Neutrophil (primary cell): ENCODE measurements at regions not wholly inside any gene's neighbourhood (a gene's known extent, or its start where the extent isn't known, plus 50 kb on each side); places are given as distances from the start of the nearest gene placed in this dataset.

Experiments used
- H3K27ac ChIP-seq: fragments of 200-600 bp; sonication (generic); 2 replicates; pipeline ENCODE4 v1.5.1; 2016; ENCODE audit warnings: mild to moderate bottlenecking, moderate library complexity
- H3K27me3 ChIP-seq: fragments of 200-600 bp; sonication (generic); 2 replicates; pipeline ENCODE4 v1.6.0; 2016; ENCODE audit warnings: mild to moderate bottlenecking
- H3K36me3 ChIP-seq: fragments of 200-600 bp; sonication (generic); 2 replicates; pipeline ENCODE4 v1.5.1; 2017
- H3K4me1 ChIP-seq, 2 experiments: fragments of 200-600 bp in 1 of 2; sonication (generic) in 1 of 2; 1 replicate in 1 of 2; 2 replicates in 1 of 2; pipeline versions ENCODE4 v1.5.1 to v1.6.1; 2013 to 2016; ENCODE audit warnings: low read depth in 1 of 2, low read length in 1 of 2, mild to moderate bottlenecking in 1 of 2, moderate library complexity in 1 of 2; ENCODE audit not compliant: control insufficient read depth in 1 of 2, insufficient read depth in 1 of 2
- H3K4me3 ChIP-seq, 2 experiments: fragments of 200-600 bp in 1 of 2; sonication (generic) in 1 of 2; 1 replicate in 1 of 2; 2 replicates in 1 of 2; pipeline ENCODE4 v1.5.1; 2013 to 2016; ENCODE audit warnings: low read depth in 1 of 2, low read length in 1 of 2, mild to moderate bottlenecking in 1 of 2, moderate library complexity in 1 of 2
- H3K9me3 ChIP-seq: fragments of 200-600 bp; sonication (generic); 2 replicates; pipeline ENCODE4 v1.5.1; 2016
- CTCF ChIP-seq: fragments of 200-600 bp; sonication (generic); IDR thresholded peaks from 2 replicates; pipeline ENCODE4 v1.5.1; 2016; ENCODE audit warnings: antibody characterized with exemption

DNA sequence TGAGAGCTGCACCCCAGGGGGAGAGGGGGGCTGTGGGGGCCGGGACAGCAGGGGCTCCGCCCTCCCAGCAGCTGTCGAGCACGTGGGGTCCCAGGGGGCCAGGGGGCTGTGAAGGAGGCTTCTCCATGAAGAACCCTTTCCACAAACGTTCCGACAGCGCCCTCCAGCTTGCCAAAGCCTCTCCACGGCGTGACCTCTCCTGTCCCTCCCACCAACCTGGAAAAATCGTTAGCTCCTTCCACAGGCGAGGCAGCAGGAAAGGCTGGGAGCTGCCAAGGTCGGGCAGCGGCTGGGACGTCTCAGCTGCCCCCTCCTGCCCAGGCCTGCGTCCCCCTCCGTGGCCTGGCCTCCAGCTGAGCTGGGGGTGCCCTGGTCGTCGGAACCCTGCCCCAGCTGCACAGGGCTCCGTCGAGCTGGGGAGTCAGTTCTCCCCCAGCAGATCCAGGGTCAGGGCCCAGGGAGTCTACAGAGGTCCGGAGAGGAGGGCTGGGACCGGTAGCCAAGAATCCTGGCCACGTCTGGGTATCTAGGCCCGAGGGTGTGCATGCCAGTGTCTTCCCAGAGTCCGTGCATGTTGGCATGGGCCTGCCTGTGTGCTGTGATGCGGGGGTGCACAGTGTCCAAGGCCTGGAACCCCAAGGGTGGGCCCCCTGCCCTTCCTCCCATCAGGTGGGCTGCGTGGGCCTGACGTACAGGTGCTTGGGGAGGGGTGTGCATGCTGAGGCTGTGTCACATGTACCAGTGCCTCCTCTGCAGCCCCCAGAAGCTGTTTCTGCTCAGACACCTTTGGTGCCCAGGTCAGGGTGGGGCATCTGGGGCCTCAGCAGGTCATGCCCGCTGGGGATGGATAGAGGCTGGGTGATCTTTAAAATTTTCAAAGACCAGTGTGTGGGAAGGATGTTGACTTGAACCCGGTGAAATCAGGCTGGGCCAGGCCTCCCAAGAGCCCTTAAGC lies 66.5 kb downstream of the UNCX start:
- no peaks in the 10 kb centered on the region for H3K36me3 ChIP-seq
- H3K9me3 ChIP-seq: no peaks in the 10 kb centered on the region
- H3K27ac ChIP-seq: no peak overlapping the region
- H3K4me1 ChIP-seq: no peaks in the 10 kb centered on the region
- H3K27me3 ChIP-seq: peaks cover 56% of the 10 kb centered on the region
- TF ChIP-seq CTCF: no peak
- H3K4me3 ChIP-seq: no peak overlapping the region

DNA sequence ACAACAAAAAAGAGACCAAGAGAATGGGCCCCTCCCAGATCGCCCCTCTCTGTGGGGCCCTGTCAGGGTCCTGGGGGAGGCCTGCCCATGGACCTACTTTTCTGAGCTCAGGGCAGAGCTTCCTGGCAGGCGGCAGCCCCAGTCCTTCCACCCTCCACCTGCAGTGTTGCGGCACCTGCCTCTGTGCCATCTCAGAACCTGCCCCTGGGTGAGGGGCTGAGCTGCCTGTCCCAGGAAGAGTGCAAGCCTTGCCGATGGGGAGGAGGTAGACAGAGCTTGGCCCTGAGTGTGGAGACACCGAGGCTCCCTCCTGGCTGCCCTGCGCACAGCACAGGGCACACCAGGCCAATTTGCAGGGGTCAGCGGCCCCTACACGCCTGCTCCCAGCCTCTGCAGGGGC lies 67.5 kb downstream of the UNCX start:
- no peaks in the 10 kb centered on the region for H3K4me1 ChIP-seq
- no peak overlapping the region for H3K27ac ChIP-seq
- no peaks in the 10 kb centered on the region for H3K9me3 ChIP-seq
- no peaks in the 10 kb centered on the region for H3K36me3 ChIP-seq
- no peak overlapping the region for H3K4me3 ChIP-seq
- peaks cover 56% of the 10 kb centered on the region for H3K27me3 ChIP-seq
- no peak for TF ChIP-seq CTCF

- no peak for TF ChIP-seq CTCF
- Histone ChIP-seq H3K27ac (no peak overlapping the region), H3K36me3 (no peaks in the 10 kb centered on the region), H3K9me3 (no peaks in the 10 kb centered on the region), H3K27me3 (peaks cover 54% of the 10 kb centered on the region), H3K4me3 (no peak overlapping the region), H3K4me1 (no peaks in the 10 kb centered on the region)
These were observed 68.0 kb downstream of the UNCX start for GRCh38 chr7:1300636-1301035.

- Histone ChIP-seq H3K27ac (no peak overlapping the region), H3K36me3 (no peaks in the 10 kb centered on the region), H3K27me3 (peaks cover 48% of the 10 kb centered on the region), H3K4me1 (no peaks in the 10 kb centered on the region), H3K4me3 (no peak overlapping the region), H3K9me3 (no peaks in the 10 kb centered on the region)
- TF ChIP-seq CTCF: no peak
These were observed 68.6 kb downstream of the UNCX start for GRCh38 chr7:1301054-1301881.

GRCh38 chr7:1301882-1302251 lies 69.2 kb downstream of the UNCX start:
- TF ChIP-seq CTCF: no peak

More at GRCh38 chr7:1301882-1302251, 69.2 kb downstream of the UNCX start:
- H3K27me3 ChIP-seq: peaks cover 42% of the 10 kb centered on the region
- H3K4me3 ChIP-seq: no peak overlapping the region
- no peaks in the 10 kb centered on the region for H3K4me1 ChIP-seq
- no peaks in the 10 kb centered on the region for H3K36me3 ChIP-seq
- no peaks in the 10 kb centered on the region for H3K9me3 ChIP-seq
- no peak overlapping the region for H3K27ac ChIP-seq
